ENCODE measurements at regions not wholly inside any gene's neighbourhood (a gene's known extent, or its start where the extent isn't known, plus 50 kb on each side); places are given as distances from the start of the nearest gene placed in this dataset.

- TF ChIP-seq CTCF (IDR thresholded peaks at IDR 0.05), result no peak
- no peaks in the 10 kb centered on the region for H3K4me1 Mint-ChIP-seq (ENCODE audit: low read depth)
- Histone ChIP-seq H3K27ac (ENCODE audit: low read depth in 1 of 2, low read length in 2 of 2) (no peak overlapping the region), H3K4me3 (ENCODE audit: low read length) (no peak overlapping the region), H3K27me3 (ENCODE audit: control insufficient read depth in 1 of 2, insufficient read depth in 2 of 2, low read length in 2 of 2) (peaks cover 3 to 7% of the 10 kb centered on the region in 2 experiments), H3K4me1 (ENCODE audit: insufficient read depth, low read length) (no peaks in the 10 kb centered on the region), H3K36me3 (ENCODE audit: insufficient read depth, low read length) (no peaks in the 10 kb centered on the region), H3K9me3 (ENCODE audit: control insufficient read depth in 1 of 2, insufficient read depth in 1 of 2, low read length in 2 of 2) (peaks cover 0 to 4% of the 10 kb centered on the region in 2 experiments)
- POLR2A ChIA-PET, result no interaction called here
- H3K4me3 Mint-ChIP-seq, result no peak overlapping the region
- H3K9me3 Mint-ChIP-seq, result no peaks in the 10 kb centered on the region
- no peak for DNase-seq
- no peaks in the 10 kb centered on the region for H3K36me3 Mint-ChIP-seq (ENCODE audit: low read depth)
- no peak for ATAC-seq (ENCODE audit: poor library complexity)
- CTCF ChIA-PET, result no interaction called here
- intact Hi-C loops (cut with DNase I, micrococcal nuclease), result no loop called here
- H3K27ac Mint-ChIP-seq, result no peak overlapping the region
- H3K27me3 Mint-ChIP-seq, result peaks cover 22% of the 10 kb centered on the region
Observed at GRCh38 chr5:135694012-135694411, 115.2 kb upstream of the CXCL14 start.

- DNase-seq, result no peak
Observed at GRCh38 chr5:135693371-135693955, 114.7 kb upstream of the CXCL14 start.

GRCh38 chr5:135691044-135691443, 112.3 kb upstream of the CXCL14 start:
- H3K27me3 Mint-ChIP-seq, result peaks cover 38% of the 10 kb centered on the region
- no peak for DNase-seq
- no peak for ATAC-seq (ENCODE audit: poor library complexity)
- no peaks in the 10 kb centered on the region for H3K36me3 Mint-ChIP-seq (ENCODE audit: low read depth)
- H3K4me3 Mint-ChIP-seq, result no peak overlapping the region
- Histone ChIP-seq H3K36me3 (ENCODE audit: insufficient read depth, low read length) (no peaks in the 10 kb centered on the region), H3K4me1 (ENCODE audit: insufficient read depth, low read length) (no peaks in the 10 kb centered on the region), H3K4me3 (ENCODE audit: low read length) (no peak overlapping the region), H3K27me3 (ENCODE audit: control insufficient read depth in 1 of 2, insufficient read depth in 2 of 2, low read length in 2 of 2) (peaks cover 3 to 7% of the 10 kb centered on the region in 2 experiments), H3K27ac (ENCODE audit: low read depth in 1 of 2, low read length in 2 of 2) (no peak overlapping the region), H3K9me3 (ENCODE audit: control insufficient read depth in 1 of 2, insufficient read depth in 1 of 2, low read length in 2 of 2) (peaks cover 0 to 4% of the 10 kb centered on the region in 2 experiments)
- CTCF ChIA-PET, result no interaction called here
- no peak overlapping the region for H3K27ac Mint-ChIP-seq
- no peaks in the 10 kb centered on the region for H3K4me1 Mint-ChIP-seq (ENCODE audit: low read depth)
- no peaks in the 10 kb centered on the region for H3K9me3 Mint-ChIP-seq
- POLR2A ChIA-PET, result no interaction called here
- intact Hi-C loops (cut with DNase I, micrococcal nuclease), result no loop called here
- no peak for TF ChIP-seq CTCF (IDR thresholded peaks at IDR 0.05)

More at GRCh38 chr5:135693371-135693955, 114.7 kb upstream of the CXCL14 start:
- H3K27me3 ChIP-seq (ENCODE audit: control insufficient read depth in 1 of 2, insufficient read depth in 2 of 2, low read length in 2 of 2), result peaks cover 3 to 7% of the 10 kb centered on the region in 2 experiments
- H3K27ac Mint-ChIP-seq, result no peak overlapping the region
- H3K4me1 ChIP-seq (ENCODE audit: insufficient read depth, low read length), result no peaks in the 10 kb centered on the region
- ATAC-seq (ENCODE audit: poor library complexity), result no peak
- POLR2A ChIA-PET, result no interaction called here
- TF ChIP-seq CTCF (IDR thresholded peaks at IDR 0.05), result no peak
- H3K36me3 ChIP-seq (ENCODE audit: insufficient read depth, low read length), result no peaks in the 10 kb centered on the region
- intact Hi-C loops (cut with DNase I, micrococcal nuclease), result no loop called here
- H3K27ac ChIP-seq (ENCODE audit: low read depth in 1 of 2, low read length in 2 of 2), result no peak overlapping the region
- peaks cover 24% of the 10 kb centered on the region for H3K27me3 Mint-ChIP-seq
- peaks cover 0 to 4% of the 10 kb centered on the region in 2 experiments for H3K9me3 ChIP-seq (ENCODE audit: control insufficient read depth in 1 of 2, insufficient read depth in 1 of 2, low read length in 2 of 2)
- no peaks in the 10 kb centered on the region for H3K4me1 Mint-ChIP-seq (ENCODE audit: low read depth)
- no peaks in the 10 kb centered on the region for H3K9me3 Mint-ChIP-seq
- H3K4me3 Mint-ChIP-seq, result no peak overlapping the region
- no peaks in the 10 kb centered on the region for H3K36me3 Mint-ChIP-seq (ENCODE audit: low read depth)
- H3K4me3 ChIP-seq (ENCODE audit: low read length), result no peak overlapping the region
- CTCF ChIA-PET, result no interaction called here

Data from CD4-positive, alpha-beta T cell (primary cell).